ENCODE measurements at regions not wholly inside any gene's neighbourhood (a gene's known extent, or its start where the extent isn't known, plus 50 kb on each side); places are given as distances from the start of the nearest gene placed in this dataset.

GRCh38 chr11:20311444-20311843 lies 52.1 kb upstream of the HTATIP2 start:
- Histone ChIP-seq H3K27ac (ENCODE audit: low read depth, low read length) (no peak overlapping the region), H3K9me3 (ENCODE audit: low read depth, low read length) (no peaks in the 10 kb centered on the region), H4K20me1 (ENCODE audit: insufficient read depth, low read length) (no peaks in the 10 kb centered on the region), H3K79me2 (ENCODE audit: insufficient read depth, low read length) (no peaks in the 10 kb centered on the region), H3K36me3 (ENCODE audit: insufficient read depth, low read length) (no peaks in the 10 kb centered on the region), H3K4me1 (ENCODE audit: insufficient read depth, low read length) (no peaks in the 10 kb centered on the region), H3K4me3 (ENCODE audit: insufficient read depth, low read length) (no peak overlapping the region), H2AFZ (ENCODE audit: low read length) (no peak overlapping the region), H3K27me3 (ENCODE audit: insufficient read depth, low read length) (peaks cover 14% of the 10 kb centered on the region), H3K4me2 (ENCODE audit: insufficient read depth, low read length) (no peak overlapping the region)
- TF ChIP-seq, protein P1, sequence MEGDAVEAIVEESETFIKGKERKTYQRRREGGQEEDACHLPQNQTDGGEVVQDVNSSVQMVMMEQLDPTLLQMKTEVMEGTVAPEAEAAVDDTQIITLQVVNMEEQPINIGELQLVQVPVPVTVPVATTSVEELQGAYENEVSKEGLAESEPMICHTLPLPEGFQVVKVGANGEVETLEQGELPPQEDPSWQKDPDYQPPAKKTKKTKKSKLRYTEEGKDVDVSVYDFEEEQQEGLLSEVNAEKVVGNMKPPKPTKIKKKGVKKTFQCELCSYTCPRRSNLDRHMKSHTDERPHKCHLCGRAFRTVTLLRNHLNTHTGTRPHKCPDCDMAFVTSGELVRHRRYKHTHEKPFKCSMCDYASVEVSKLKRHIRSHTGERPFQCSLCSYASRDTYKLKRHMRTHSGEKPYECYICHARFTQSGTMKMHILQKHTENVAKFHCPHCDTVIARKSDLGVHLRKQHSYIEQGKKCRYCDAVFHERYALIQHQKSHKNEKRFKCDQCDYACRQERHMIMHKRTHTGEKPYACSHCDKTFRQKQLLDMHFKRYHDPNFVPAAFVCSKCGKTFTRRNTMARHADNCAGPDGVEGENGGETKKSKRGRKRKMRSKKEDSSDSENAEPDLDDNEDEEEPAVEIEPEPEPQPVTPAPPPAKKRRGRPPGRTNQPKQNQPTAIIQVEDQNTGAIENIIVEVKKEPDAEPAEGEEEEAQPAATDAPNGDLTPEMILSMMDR (IDR thresholded peaks at IDR 0.05; ENCODE audit: extremely low read depth, low read depth, low read length), result no peak
- no peak for DNase-seq (ENCODE audit: insufficient read length, low spot score, missing footprints)

DNA sequence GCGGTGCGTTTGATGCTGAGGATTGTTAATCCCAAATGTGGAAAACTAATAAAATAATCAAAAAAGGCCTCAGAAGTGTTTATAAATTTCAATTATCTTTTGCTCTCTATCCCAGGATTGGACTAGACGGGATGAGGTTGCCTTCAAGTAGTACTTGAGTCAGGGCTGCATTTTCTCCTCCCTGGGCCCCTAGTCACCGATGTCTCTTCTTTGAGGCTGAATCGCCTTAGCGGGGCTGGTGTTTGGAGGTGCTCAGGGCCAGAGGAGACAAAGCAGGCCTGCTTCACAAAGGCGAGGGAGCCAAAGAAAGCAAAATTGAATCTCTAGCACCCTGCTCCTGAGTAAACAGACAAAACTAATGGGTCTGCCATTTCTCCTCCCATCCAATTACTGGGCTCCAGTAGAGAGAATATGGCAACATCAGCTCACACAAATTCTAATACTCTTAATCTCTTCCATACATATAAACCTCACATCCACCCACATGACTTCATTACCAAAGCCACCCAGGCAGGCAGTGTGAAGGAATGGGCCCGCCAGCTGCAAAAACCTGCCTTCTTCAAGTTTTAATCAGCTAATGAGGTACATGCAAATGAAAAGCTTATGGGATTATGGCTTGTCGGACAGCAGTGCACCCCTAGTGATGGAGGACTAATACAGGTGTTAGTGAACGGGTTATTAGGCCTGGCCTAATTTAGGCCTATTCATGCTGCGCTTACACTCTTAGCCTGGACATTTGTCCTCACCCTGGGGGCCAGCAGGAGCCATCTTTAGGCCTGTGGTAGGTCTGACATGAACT lies 52.7 kb upstream of the HTATIP2 start:
- Histone ChIP-seq H3K4me1 (ENCODE audit: insufficient read depth, low read length) (no peaks in the 10 kb centered on the region), H3K27me3 (ENCODE audit: insufficient read depth, low read length) (peaks cover 14% of the 10 kb centered on the region), H3K79me2 (ENCODE audit: insufficient read depth, low read length) (no peaks in the 10 kb centered on the region), H4K20me1 (ENCODE audit: insufficient read depth, low read length) (no peaks in the 10 kb centered on the region), H2AFZ (ENCODE audit: low read length) (no peak overlapping the region), H3K9me3 (ENCODE audit: low read depth, low read length) (no peaks in the 10 kb centered on the region), H3K4me2 (ENCODE audit: insufficient read depth, low read length) (no peak overlapping the region), H3K36me3 (ENCODE audit: insufficient read depth, low read length) (no peaks in the 10 kb centered on the region), H3K4me3 (ENCODE audit: insufficient read depth, low read length) (no peak overlapping the region), H3K27ac (ENCODE audit: low read depth, low read length) (no peak overlapping the region)
- TF ChIP-seq, protein P1 (IDR thresholded peaks at IDR 0.05; ENCODE audit: extremely low read depth, low read depth, low read length), result no peak
- DNase-seq (ENCODE audit: insufficient read length, low spot score, missing footprints), result no peak

- Histone ChIP-seq H3K79me2 (ENCODE audit: insufficient read depth, low read length) (no peaks in the 10 kb centered on the region), H3K4me3 (ENCODE audit: insufficient read depth, low read length) (no peak overlapping the region), H3K27ac (ENCODE audit: low read depth, low read length) (no peak overlapping the region), H3K36me3 (ENCODE audit: insufficient read depth, low read length) (no peaks in the 10 kb centered on the region), H3K27me3 (ENCODE audit: insufficient read depth, low read length) (peaks cover 14% of the 10 kb centered on the region), H3K9me3 (ENCODE audit: low read depth, low read length) (no peaks in the 10 kb centered on the region), H3K4me1 (ENCODE audit: insufficient read depth, low read length) (no peaks in the 10 kb centered on the region), H3K4me2 (ENCODE audit: insufficient read depth, low read length) (no peak overlapping the region), H4K20me1 (ENCODE audit: insufficient read depth, low read length) (no peaks in the 10 kb centered on the region), H2AFZ (ENCODE audit: low read length) (no peak overlapping the region)
- no peak for DNase-seq (ENCODE audit: insufficient read length, low spot score, missing footprints)
- TF ChIP-seq, protein P1 (IDR thresholded peaks at IDR 0.05; ENCODE audit: extremely low read depth, low read depth, low read length), result no peak
These were observed 53.4 kb upstream of the HTATIP2 start for GRCh38 chr11:20310137-20310536.

DNA sequence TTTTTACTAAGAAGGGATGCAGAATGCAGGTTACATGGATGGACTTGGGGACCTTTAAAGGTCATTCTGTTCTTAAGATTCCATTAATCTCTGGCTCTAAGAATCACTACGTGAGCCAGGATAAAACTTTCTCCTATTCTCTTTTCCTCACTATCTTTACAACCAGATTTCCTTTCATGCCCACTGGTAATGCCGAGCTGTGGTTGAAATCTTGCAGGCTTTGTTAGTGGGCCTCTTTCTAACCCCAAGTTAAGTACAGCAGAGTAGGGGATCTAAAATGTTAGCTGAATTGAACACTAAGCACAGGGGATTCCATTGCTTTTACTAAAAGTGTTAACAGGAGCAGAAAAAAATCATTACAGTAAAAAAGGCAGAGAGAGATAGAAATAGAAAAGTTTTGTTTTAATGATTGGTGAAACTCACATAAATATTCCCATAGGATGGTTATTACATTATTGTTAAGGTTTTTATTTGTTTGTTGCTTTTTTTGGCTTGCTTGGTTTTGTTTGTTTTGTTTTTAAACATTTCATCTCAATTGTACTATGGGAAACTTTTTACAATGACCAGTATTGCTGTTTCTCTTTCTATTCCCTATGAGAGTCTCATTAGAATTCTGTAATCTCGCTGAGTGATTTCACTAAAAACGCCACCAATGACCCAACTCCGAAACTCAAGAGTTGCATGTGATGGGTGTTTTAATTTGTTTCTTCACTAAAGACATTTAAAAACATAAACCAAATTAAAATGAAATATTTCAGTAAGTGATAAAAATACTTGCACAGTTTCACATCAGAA lies 54.1 kb upstream of the HTATIP2 start:
- DNase-seq (ENCODE audit: insufficient read length, low spot score, missing footprints), result no peak
- Histone ChIP-seq H3K9me3 (ENCODE audit: low read depth, low read length) (no peaks in the 10 kb centered on the region), H3K79me2 (ENCODE audit: insufficient read depth, low read length) (no peaks in the 10 kb centered on the region), H3K36me3 (ENCODE audit: insufficient read depth, low read length) (no peaks in the 10 kb centered on the region), H3K4me3 (ENCODE audit: insufficient read depth, low read length) (no peak overlapping the region), H3K27ac (ENCODE audit: low read depth, low read length) (no peak overlapping the region), H3K4me1 (ENCODE audit: insufficient read depth, low read length) (no peaks in the 10 kb centered on the region), H3K4me2 (ENCODE audit: insufficient read depth, low read length) (no peak overlapping the region), H4K20me1 (ENCODE audit: insufficient read depth, low read length) (no peaks in the 10 kb centered on the region), H2AFZ (ENCODE audit: low read length) (no peak overlapping the region), H3K27me3 (ENCODE audit: insufficient read depth, low read length) (peaks cover 14% of the 10 kb centered on the region)
- TF ChIP-seq, protein P1 (IDR thresholded peaks at IDR 0.05; ENCODE audit: extremely low read depth, low read depth, low read length), result no peak
